ENCODE measurements at regions not wholly inside any gene's neighbourhood (a gene's known extent, or its start where the extent isn't known, plus 50 kb on each side); places are given as distances from the start of the nearest gene placed in this dataset.

GRCh38 chr2:41598161-41598894, 449.5 kb upstream of the PKDCC start:
- TF ChIP-seq CTCF (IDR thresholded peaks at IDR 0.05; ENCODE audit: borderline replicate concordance, control extremely low read depth, extremely low read depth, insufficient read depth, missing control alignments): no peak
- in situ Hi-C loops (cut with MboI; ENCODE audit: low sequenced_read_pairs, unreplicated experiment): no loop called here
- DNase-seq (ENCODE audit: low spot score): no peak

- in situ Hi-C loops (cut with MboI; ENCODE audit: low sequenced_read_pairs, unreplicated experiment): no loop called here
- no peak for TF ChIP-seq CTCF (IDR thresholded peaks at IDR 0.05; ENCODE audit: borderline replicate concordance, control extremely low read depth, extremely low read depth, insufficient read depth, missing control alignments)
- DNase-seq (ENCODE audit: low spot score): no peak
Observed at GRCh38 chr2:41600460-41600859, 447.4 kb upstream of the PKDCC start.

- in situ Hi-C loops (cut with MboI; ENCODE audit: low sequenced_read_pairs, unreplicated experiment): no loop called here
- no peak for DNase-seq (ENCODE audit: low spot score)
- TF ChIP-seq CTCF (IDR thresholded peaks at IDR 0.05; ENCODE audit: borderline replicate concordance, control extremely low read depth, extremely low read depth, insufficient read depth, missing control alignments): no peak
Observed at GRCh38 chr2:41602341-41602740, 445.5 kb upstream of the PKDCC start.

GRCh38 chr2:41605311-41605710, 442.5 kb upstream of the PKDCC start:
- no peak for DNase-seq (ENCODE audit: low spot score)
- no peak for TF ChIP-seq CTCF (IDR thresholded peaks at IDR 0.05; ENCODE audit: borderline replicate concordance, control extremely low read depth, extremely low read depth, insufficient read depth, missing control alignments)
- in situ Hi-C loops (cut with MboI; ENCODE audit: low sequenced_read_pairs, unreplicated experiment): no loop called here

- no peak for TF ChIP-seq CTCF (IDR thresholded peaks at IDR 0.05; ENCODE audit: borderline replicate concordance, control extremely low read depth, extremely low read depth, insufficient read depth, missing control alignments)
- in situ Hi-C loops (cut with MboI; ENCODE audit: low sequenced_read_pairs, unreplicated experiment): no loop called here
- no peak for DNase-seq (ENCODE audit: low spot score)
Observed at GRCh38 chr2:41605914-41606313, 441.9 kb upstream of the PKDCC start.

GRCh38 chr2:41610501-41611190, 437.2 kb upstream of the PKDCC start:
- in situ Hi-C loops (cut with MboI; ENCODE audit: low sequenced_read_pairs, unreplicated experiment): no loop called here
- DNase-seq (ENCODE audit: low spot score): no peak
- TF ChIP-seq CTCF (IDR thresholded peaks at IDR 0.05; ENCODE audit: borderline replicate concordance, control extremely low read depth, extremely low read depth, insufficient read depth, missing control alignments): no peak

Measured in GM13976 (cell line).